LoVo (cell line): ENCODE measurements at regions not wholly inside any gene's neighbourhood (a gene's known extent, or its start where the extent isn't known, plus 50 kb on each side); places are given as distances from the start of the nearest gene placed in this dataset.

Source experiments
- DNase-seq: peaks from one replicate; pipeline ENCODE4 v3.0.0-alpha.2; 2016; ENCODE audit warnings: low spot score

DNA sequence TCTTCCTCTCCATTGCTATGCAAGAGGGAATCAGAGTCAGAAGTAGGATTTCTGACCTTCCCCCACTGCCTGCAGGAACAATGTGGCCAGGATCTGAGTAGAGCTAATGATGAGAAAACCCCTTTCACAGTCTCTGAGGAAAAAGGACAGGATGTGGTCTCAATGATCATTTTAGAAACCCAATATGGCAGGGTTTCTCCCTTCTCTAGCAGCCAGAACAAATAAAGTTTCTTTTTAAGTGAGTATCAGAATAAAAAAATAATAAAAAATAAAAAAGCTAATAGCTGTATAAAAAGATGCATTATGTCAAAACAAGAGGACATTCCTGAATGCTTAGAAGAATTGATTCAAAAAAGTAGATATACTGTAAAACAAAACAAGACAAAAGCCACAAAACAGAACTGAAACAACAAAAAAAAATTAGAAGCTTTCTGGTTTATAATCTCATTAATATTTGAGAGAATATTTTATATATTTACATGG, 1124.9 kb upstream of the ZEB2 start:
- DNase-seq: no peak

- no peak for DNase-seq
Observed at GRCh38 chr2:145638675-145639074, 1118.8 kb upstream of the ZEB2 start.

DNA sequence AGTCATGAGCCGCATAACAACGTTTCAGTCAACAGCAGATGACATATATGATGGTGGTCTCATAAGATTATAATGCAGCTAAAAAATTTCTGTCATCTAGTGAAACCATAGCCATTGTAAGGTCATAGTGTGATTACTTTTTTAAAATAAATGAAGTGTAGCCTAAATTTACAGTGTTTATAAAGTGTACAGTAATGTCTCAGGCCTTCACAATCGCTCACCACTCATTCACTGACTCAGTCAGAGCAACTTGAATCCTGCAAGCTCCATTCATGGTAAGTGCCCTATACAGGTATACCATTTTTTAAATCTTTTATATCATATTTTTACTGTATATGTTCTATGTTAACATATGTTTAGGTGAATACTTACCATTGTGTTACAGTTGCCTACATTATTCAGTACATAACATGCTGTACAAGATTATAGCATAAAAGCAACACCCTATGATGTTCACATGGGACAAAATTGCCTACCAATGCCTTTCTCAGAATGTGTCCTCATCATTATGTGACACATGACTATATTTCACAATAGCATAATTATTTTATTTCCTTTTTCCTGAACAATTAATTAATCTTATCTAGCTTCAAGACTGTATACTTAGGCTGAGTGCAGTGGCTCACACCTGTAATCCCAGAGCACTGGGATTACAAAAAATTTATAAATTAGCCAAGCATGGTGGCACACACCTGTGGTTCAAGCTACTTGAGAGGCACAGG, 1115.9 kb upstream of the ZEB2 start:
- DNase-seq: no peak

DNA sequence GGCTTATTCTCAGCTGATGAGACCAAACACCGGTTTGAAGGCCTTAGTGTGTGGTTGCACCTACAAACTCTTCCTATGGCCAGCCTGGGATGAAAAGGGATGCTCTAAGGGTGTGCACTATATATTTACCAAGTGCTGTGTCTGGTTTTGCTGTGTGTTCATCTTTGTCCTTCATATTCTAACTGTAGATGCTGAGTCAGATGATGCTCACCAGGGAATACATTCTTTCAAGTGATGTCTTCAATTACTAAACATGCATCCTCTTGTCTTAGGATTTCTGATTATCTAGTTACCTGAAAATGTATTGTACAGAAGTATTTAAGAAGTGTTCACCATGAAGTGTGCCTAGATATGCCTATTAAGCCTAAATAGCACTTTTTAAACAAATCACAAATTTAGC, 1111.6 kb upstream of the ZEB2 start:
- DNase-seq: no peak

GRCh38 chr2:145626301-145626700, 1106.4 kb upstream of the ZEB2 start:
- no peak for DNase-seq

GRCh38 chr2:145625111-145625510, 1105.2 kb upstream of the ZEB2 start:
- DNase-seq: no peak

GRCh38 chr2:145623136-145623535, 1103.2 kb upstream of the ZEB2 start:
- DNase-seq: no peak

- no peak for DNase-seq
Observed at GRCh38 chr2:145622285-145622684, 1102.4 kb upstream of the ZEB2 start.

- no peak for DNase-seq
Observed at GRCh38 chr2:145617906-145618305, 1098.0 kb upstream of the ZEB2 start.

DNA sequence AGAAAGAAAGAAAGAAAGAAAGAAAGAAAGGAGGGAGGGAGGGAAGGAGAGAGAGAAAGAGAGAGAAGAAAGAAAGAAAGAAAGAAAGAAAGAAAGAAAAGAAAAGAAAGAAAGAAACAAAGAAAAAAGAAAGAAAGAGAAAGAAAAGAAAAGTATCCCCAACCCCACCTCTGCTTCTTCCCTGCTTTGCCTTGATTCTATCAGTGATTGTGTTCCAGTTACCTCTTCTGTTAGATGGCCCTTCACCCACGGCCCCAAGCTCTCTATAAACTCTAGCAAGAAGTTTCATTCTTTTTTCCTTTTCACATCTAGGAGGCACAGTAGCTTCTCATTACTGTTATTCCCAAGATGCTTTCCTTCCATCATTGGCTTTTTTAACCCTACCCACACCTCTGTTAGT, 1097.5 kb upstream of the ZEB2 start:
- no peak for DNase-seq

DNA sequence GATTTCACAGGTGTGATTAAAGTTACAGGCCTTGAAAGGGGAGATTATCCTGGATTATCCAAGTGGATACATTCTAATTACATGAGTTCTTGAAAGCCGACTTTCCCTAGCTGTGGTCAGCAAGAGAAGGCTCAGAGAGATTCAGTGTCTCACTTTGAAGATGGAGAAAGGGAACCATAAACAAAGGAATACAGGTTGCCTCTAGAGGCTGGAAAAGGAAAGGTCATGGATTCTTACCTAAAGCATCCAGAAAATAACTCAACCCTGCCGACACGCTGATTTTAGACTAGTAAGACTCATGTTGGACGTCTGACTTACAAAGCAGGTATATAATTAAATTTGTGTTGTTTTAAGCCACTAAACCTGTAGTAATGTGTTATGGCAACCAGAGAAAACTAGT, 1095.7 kb upstream of the ZEB2 start:
- DNase-seq: no peak

- no peak for DNase-seq
Observed at GRCh38 chr2:145609951-145610350, 1090.0 kb upstream of the ZEB2 start.

DNA sequence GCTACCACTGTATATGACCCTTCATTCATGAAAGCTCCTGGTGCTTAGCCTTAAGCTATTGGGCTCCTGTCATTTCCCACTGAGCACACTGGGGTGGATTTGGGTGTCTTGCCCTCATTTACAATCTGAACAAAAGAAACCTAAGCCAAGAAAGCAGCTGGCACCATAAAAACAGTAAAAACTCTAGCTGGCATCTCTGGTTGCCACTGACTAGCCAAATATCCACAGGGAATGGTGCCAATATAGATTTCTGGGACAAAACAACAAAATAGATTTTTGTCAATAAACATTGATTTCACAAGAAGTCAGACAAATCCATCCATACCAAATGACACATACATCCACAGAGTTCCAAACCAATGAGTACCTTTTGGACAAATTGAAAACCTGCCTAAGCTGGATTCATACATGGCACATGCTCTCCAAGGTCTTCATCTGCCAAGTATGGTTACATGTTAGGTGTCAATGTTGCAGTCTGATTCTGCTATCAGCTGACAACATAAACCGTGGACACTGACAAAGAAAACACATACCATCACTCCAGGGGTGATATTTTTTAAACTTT, 1081.5 kb upstream of the ZEB2 start:
- no peak for DNase-seq

DNA sequence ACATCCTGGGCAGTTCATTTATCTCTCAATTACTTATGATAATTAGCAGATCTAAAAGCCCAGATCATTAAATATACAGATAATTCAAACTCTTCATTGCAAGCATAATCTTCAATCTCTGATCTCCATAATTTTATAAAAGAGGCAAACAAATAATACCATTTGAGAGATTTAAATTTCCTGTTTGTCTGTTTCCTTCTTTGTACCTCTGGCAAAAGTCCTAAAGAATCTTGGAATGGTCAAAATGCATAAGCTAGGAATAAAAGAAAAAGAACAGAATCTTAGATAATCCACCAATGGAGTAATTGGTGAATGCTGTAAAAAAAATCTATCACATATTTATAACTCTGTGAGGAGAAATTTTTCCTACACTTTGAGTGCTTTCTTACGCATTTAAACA, 1080.9 kb upstream of the ZEB2 start:
- no peak for DNase-seq

DNA sequence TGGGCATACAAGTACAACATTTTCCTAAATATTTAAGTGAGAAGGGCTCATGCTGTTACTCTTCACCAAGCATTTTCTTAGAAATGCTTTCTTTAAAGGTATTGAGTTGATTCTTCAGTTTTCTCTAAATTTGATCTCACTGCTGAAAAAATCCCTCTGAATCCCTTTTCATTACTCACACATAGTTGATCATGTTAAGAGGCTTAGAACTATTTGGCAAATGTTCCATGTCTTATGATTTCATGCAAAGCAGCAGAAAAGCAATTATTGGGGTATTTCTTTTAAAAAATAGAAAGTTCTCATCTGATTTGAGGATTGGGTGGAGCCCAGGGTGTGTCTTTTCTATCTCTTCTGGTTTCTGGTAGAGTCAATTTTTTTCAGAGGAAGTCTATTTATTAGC, 1079.8 kb upstream of the ZEB2 start:
- DNase-seq: no peak

DNA sequence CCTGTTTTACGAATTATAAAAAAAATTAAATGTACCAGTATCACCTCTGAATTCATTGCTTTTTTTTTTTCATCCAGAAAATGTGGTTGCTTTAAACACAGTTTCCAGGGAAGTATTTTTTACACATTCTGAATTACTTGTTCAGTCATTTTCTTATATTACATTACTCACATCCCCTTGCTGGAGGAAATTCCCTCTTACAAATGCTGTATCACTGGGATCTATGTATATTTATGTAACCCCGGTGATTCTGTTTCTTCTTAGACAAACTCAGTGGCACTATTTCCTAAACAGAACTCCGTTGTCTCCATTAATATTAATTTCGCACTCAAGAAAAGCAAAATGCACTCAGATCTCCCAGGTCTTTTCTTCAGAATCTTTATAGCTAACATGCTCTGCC, 1078.5 kb upstream of the ZEB2 start:
- DNase-seq: no peak

DNA sequence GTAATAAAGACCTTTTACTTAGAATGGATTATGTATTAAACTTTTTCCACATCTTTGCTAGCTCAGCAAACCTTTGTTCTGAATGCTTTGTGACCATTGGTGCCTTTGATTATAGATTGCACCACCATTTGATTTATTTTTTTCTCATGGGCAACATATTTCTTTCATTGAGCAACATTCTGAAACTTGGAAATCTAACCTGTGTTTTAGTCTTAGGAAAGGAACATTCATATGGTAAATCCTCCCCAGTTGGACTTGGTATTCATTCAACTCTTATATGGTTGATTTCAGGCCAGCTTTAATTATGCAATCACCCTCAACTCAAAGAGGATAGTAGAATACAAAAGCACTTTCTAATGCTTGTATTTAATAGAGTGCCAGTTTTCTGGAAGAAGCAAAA, 1077.9 kb upstream of the ZEB2 start:
- no peak for DNase-seq

DNA sequence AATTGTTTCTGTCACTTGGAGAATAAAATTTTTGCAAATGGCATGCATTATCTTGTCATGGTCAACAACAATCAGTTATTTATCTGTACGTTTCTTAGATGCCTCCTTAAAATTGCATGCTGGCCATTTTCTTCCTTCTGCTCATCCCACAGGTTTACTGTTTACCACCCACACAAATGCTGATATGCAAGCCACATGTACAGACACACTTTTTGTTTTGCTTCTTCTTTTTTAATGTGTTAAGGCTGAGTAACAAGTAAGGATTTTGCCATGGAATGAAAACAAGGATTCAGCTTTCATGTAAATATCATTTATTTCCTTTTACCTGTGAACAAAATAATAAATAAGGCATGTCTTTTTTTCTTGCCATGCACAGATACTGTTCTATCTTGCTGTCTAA, 1077.1 kb upstream of the ZEB2 start:
- DNase-seq: no peak

DNA sequence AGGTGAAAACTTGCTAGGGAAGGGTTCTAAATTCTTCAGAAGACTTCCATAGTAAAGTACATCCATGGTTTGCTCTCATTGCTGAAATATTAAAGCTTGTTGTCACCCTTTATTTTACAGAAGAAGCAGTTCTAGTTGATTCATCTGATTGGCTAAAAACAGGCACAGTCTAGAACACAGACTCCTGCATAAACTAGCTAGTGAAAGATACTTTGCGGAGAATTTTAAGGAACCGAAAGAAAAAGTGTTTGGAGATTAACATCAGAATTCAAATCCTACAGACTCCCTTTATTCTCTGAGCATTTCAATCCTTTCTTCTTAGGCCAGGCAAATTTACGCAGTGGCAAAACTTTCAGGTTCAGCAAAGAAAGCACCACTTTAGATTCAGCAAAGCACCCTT, 1076.5 kb upstream of the ZEB2 start:
- DNase-seq: no peak

- no peak for DNase-seq
Observed at GRCh38 chr2:145595296-145595695, 1075.4 kb upstream of the ZEB2 start.

DNA sequence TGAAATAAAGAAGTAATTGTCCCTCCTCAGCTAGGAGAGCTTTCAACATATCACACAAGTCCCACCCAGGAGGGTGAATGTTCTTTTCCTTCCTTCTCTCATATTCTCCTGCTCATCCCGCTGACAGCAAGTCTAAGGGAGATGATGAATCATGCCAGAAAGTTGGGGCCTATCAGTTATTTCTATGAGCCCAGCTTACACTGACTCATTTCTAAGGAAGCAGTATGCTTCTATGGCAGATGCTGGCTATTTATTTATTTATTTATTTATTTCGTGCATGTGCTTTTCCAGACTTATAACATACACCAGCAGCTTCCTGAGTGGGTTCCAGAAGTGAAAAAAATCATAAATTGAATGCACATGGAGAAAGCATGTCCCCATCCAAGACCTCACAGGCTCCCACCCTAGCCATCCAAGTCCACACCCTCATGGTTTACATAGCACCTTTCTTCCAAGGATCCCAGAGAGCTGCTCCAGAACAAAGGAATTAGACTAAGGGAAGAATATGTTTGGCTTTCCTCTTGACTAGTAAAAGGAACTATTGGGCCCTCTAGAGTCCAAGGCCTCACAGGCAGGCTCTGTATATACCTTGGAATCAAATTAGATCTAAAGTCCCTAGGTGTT, 1074.2 kb upstream of the ZEB2 start:
- no peak for DNase-seq

GRCh38 chr2:145593280-145593679, 1073.4 kb upstream of the ZEB2 start:
- DNase-seq: no peak

GRCh38 chr2:145592361-145592760, 1072.4 kb upstream of the ZEB2 start:
- DNase-seq: no peak
